Heart right ventricle (tissue), 16 donors: ENCODE measurements at regions not wholly inside any gene's neighbourhood (a gene's known extent, or its start where the extent isn't known, plus 50 kb on each side); places are given as distances from the start of the nearest gene placed in this dataset.

Experiments used
- ATAC-seq, 8 donors: fragments of 200-7000 bp; cut with Tn5 transposase; one replicate each; pipeline ENCODE4 v1.9.1; 2020; ENCODE audit warnings: mild to moderate bottlenecking in 8 of 8, moderate library complexity in 8 of 8, moderate number of reproducible peaks in 1 of 8
- DNase-seq, 2 donors: peaks; one replicate each; pipeline ENCODE4 v3.0.0-alpha.2; 2020
- H3K27ac ChIP-seq, 10 donors: fragments of 200-600 bp; sonication (generic) in 2 of 10; one replicate each; pipeline versions ENCODE4 v1.5.0 to v1.8.0; 2020 to 2022; ENCODE audit warnings: mild to moderate bottlenecking in 3 of 10
- H3K27me3 ChIP-seq, 7 donors: fragments of 200-600 bp; one replicate each; pipeline ENCODE4 v1.8.0; 2021 to 2022; ENCODE audit warnings: mild to moderate bottlenecking in 2 of 7
- H3K36me3 ChIP-seq, 9 donors: fragments of 200-600 bp; sonication (generic) in 1 of 9; one replicate each; pipeline versions ENCODE4 v1.5.0 to v1.8.0; 2020 to 2022; ENCODE audit warnings: mild to moderate bottlenecking in 2 of 9
- H3K4me1 ChIP-seq, 9 donors: fragments of 200-600 bp; sonication (generic) in 1 of 9; one replicate each; pipeline versions ENCODE4 v1.5.0 to v1.8.0; 2020 to 2022; ENCODE audit warnings: mild to moderate bottlenecking in 4 of 9
- H3K4me3 ChIP-seq, 10 donors: fragments of 200-600 bp; sonication (generic) in 2 of 10; one replicate each; pipeline versions ENCODE4 v1.5.0 to v1.8.0; 2020 to 2022; ENCODE audit warnings: mild to moderate bottlenecking in 7 of 10, moderate library complexity in 2 of 10
- H3K9me3 ChIP-seq, 11 donors: fragments of 200-600 bp in 10 of 11; sonication (generic) in 2 of 11; one replicate each; pipeline versions ENCODE4 v1.5.0 to v1.8.0; 2013 to 2022; ENCODE audit warnings: mild to moderate bottlenecking in 2 of 11, control low read depth in 1 of 11, moderate library complexity in 1 of 11
- WGBS, 2 donors: extraction: QIAGEN DNeasy Blood & Tissue Kit; methylation state at CpG; one replicate each; pipeline ENCODE4 v1.1.7; 2013; ENCODE audit warnings: inconsistent platforms in 1 of 2; 5-methylcytosine and 5-hydroxymethylcytosine counted together
- intact Hi-C, 10 donors: fragments of 100-400 bp; cut with DNase I; formaldehyde crosslinking; loops; one replicate each; pipeline versions ENCODE4 v1.11.1 to v1.14.2; 2022
- TF ChIP-seq, protein P1 (sequence below), 9 donors: fragments of 200-600 bp; sonication (generic) in 2 of 9; IDR thresholded peaks; one replicate each; pipeline versions ENCODE4 v1.5.0 to v1.8.0; 2021 to 2022; ENCODE audit warnings: antibody characterized with exemption in 9 of 9, mild to moderate bottlenecking in 5 of 9, moderate library complexity in 1 of 9
- donor health status: Arrhythmogenic right ventricular cardiomyopathy.
- donor health status: ischemic (EF 13 %, LVEDD 7.1; RV severe dilation, severe dysfunction).
- donor health status: healthy with polysubstance abuse.
- donor health status: DM: no; HTN: yes; CAD: no.
- donor health status: DM: no; HTN: no; CAD: no.
- donor health status: ischemic (EF 25% LVEDD 6.9; RV normal size, moderate dysfunction).
- donor health status: ischemic (EF 25% LVEDD 5.7; RV mildly dilated, moderate dysfunction).
- donor health status: healthy.
- donor health status: DM: yes; HTN: yes; CAD: no.
- donor health status: Ischemic cardiomyopathy.
- donor health status: ischemic (EF 35%, LVEDD 5.7; RV mildly dilated, moderate dysfunction).
- donor health status: nonischemic (EF 11% LVEDD 7.7; RV severe dilation, severe dysfunction).
- donor health status: DM: yes; HTN: yes; CAD: no.
- donor health status: PGD.
- donor health status: ischemic (EF 29% LVEDD 5.4; RV normal size, mild dysfunction).
- donor health status: nonischemic (EF 23%, LVEDD 6.1; RV moderate dilation, normal function).

DNA sequence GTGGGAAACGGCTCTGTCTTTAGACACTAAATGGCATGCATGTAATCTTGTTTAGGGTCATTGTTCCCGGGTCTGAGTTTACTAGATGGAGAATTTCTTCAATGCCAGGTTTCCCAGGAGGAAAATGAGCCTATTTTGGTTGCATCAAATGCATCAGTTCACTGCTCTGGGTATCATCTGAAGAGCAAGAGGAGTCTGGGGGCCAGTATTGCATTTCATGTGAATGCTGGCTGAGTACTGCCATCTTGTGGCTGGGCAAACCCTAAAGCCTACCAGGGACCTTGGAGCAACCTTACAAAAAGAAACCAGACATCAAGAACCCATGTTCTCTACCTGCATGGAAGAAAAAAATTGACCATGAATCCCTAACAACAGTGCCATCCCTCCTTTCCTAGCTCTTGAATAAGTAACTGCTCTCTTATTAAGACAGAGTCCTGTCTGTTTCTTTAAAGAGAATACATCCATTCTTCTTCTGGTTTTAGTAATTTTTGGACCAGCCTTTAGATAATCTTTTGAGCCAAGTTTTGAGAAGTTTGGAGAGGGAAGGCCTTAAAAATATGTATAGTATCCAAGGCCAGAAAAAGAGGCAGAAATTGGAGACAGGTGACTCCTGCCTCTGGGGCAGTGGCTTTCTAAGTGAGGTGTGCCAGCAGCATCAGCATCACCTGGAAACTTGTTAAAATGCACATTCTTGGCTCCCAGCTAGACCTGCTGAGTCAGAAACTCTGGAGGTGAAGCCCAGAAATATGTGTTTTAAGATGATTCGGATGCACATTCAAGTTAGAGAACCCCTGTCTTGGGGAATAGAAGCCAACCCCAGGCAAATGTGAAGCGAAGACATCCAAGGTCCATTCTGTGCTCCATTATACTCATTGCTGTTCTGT, 261.0 kb upstream of the CXCR4 start:
- 60 to 63% methylated on average over 4 of the region's 4 CpGs for WGBS, 2 donors
- Histone ChIP-seq H3K27ac (peak overlapping the region in 1 of 10 donors; percentile 14), H3K4me1 (peaks cover 0 to 49% (median 4%) of the 10 kb centered on the region in 9 donors), H3K27me3 (peaks cover 0 to 4% (median 0%) of the 10 kb centered on the region in 7 donors), H3K36me3 (no peaks in the 10 kb centered on the region), H3K9me3 (no peaks in the 10 kb centered on the region), H3K4me3 (no peak overlapping the region)
- intact Hi-C loops = loop anchor here in 9 of 10 donors (1.0 to 10.0 kb wide), 8 partner anchors 254 to 467 kb away; partner anchors contain the start of gene CXCR4 (in 3 of the 9)
- ATAC-seq = peak; percentile 49 to 79 (median 70)
- TF ChIP-seq, protein P1, sequence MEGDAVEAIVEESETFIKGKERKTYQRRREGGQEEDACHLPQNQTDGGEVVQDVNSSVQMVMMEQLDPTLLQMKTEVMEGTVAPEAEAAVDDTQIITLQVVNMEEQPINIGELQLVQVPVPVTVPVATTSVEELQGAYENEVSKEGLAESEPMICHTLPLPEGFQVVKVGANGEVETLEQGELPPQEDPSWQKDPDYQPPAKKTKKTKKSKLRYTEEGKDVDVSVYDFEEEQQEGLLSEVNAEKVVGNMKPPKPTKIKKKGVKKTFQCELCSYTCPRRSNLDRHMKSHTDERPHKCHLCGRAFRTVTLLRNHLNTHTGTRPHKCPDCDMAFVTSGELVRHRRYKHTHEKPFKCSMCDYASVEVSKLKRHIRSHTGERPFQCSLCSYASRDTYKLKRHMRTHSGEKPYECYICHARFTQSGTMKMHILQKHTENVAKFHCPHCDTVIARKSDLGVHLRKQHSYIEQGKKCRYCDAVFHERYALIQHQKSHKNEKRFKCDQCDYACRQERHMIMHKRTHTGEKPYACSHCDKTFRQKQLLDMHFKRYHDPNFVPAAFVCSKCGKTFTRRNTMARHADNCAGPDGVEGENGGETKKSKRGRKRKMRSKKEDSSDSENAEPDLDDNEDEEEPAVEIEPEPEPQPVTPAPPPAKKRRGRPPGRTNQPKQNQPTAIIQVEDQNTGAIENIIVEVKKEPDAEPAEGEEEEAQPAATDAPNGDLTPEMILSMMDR (IDR thresholded peaks at IDR 0.05) = peak; percentile 16 to 86 (median 74)
- peak; percentile 27 to 41 for DNase-seq

DNA sequence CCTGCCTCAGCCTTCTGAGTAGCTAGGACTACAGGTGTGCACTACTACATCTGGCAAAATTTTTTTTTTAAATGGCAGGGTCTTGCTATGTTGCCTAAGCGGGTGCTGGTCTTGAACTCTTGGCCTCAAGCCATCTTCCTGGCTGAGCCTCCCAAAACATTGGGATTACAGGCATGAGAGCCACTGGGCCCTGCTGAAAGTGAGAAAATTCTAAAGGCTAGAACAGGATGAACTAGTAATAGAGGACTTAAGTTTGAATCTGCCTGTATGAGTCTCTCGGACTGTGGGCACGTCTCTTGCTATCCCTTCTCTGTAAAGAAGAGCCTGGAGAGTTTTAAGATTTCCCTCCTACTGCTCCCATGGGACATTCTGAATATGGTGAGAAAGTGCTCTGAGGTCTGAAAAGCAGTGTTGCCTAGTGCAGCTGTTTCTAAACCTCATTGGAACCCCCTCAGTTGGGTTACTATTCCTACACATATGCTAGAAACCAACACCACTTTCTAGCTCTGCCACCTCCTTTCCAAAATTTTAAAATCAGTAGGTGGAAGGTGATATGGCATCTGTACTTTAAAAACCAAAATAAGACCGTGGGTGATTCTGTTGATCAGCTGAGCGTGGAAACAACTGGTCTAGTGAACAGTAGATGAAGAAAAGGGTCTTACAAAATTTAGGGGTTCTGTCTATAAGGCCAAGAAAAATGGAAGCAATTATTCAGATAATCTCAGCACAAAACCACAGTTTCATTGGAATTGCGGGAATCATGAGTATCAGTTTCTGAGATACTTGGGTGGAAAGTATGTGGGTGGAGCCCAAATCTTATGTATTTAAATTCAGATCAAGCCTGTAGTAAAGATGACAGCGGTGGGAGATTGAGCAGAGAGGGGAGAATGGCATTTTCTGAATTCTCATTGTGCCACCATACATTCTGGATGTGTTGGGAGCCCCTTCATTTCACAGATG, 259.8 kb upstream of the CXCR4 start:
- Histone ChIP-seq H3K4me1 (peaks cover 0 to 47% (median 4%) of the 10 kb centered on the region in 9 donors), H3K36me3 (no peaks in the 10 kb centered on the region), H3K9me3 (no peaks in the 10 kb centered on the region), H3K27ac (no peak overlapping the region), H3K4me3 (no peak overlapping the region), H3K27me3 (peaks cover 0 to 4% (median 0%) of the 10 kb centered on the region in 7 donors)
- no peak for DNase-seq
- no peak for ATAC-seq
- WGBS, 2 donors = 85 to 86% methylated on average over 7 of the region's 7 CpGs
- intact Hi-C loops = loop anchor here in 9 of 10 donors (1.0 to 10.0 kb wide), 8 partner anchors 253 to 465 kb away; partner anchors contain the start of gene CXCR4 (in 3 of the 9)
- TF ChIP-seq, protein P1 (IDR thresholded peaks at IDR 0.05) = no peak

DNA sequence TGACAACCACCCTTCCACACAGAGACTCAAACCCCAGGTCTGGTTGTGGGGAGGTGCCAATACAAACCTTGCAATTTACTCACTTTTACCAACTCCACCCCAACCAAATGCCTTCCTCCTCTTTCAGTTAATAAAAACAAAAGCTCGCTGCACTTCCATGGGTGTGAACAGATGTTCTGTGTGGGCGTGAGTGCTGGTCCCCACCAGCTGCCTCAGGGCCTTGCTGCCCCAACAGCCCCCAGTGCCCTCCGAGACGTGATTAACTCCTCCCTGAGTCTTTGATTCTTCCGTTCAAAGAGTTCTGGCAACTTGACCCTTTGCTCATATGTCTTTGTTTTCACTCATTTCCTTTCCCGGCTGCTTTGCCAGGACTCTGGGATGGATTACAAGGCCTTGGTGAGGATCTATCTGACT, 258.9 kb upstream of the CXCR4 start:
- peaks cover 0 to 39% (median 4%) of the 10 kb centered on the region in 9 donors for H3K4me1 ChIP-seq
- TF ChIP-seq, protein P1 (IDR thresholded peaks at IDR 0.05) = no peak
- peak in 2 of 8 donors; percentile 20 to 29 for ATAC-seq
- peaks cover 0 to 4% (median 0%) of the 10 kb centered on the region in 7 donors for H3K27me3 ChIP-seq
- no peak overlapping the region for H3K4me3 ChIP-seq
- intact Hi-C loops = loop anchor here in 6 of 10 donors (5.0 to 10.0 kb wide), 5 partner anchors 252 to 465 kb away; partner anchors contain the start of gene CXCR4 (in 3 of the 6)
- peak overlapping the region in 1 of 10 donors; percentile 42 for H3K27ac ChIP-seq
- no peaks in the 10 kb centered on the region for H3K36me3 ChIP-seq
- WGBS, 2 donors = 49 to 58% methylated on average over 6 of the region's 6 CpGs
- DNase-seq = no peak
- no peaks in the 10 kb centered on the region for H3K9me3 ChIP-seq
